Tibial artery (tissue), 4 donors: ENCODE measurements at regions not wholly inside any gene's neighbourhood (a gene's known extent, or its start where the extent isn't known, plus 50 kb on each side); places are given as distances from the start of the nearest gene placed in this dataset.

ENCODE experiments used
- DNase-seq, 2 donors: peaks; one replicate each; pipeline ENCODE4 v3.0.0-alpha.2; 2019
- H3K27ac ChIP-seq, 2 donors: fragments of 200-600 bp; sonication (generic) in 1 of 2; 1 replicate in 1 of 2; 2 replicates in 1 of 2; pipeline ENCODE4 v1.5.1; 2018 to 2019; ENCODE audit warnings: mild to moderate bottlenecking in 1 of 2
- H3K27me3 ChIP-seq, 2 donors: fragments of 200-600 bp; sonication (generic) in 1 of 2; one replicate each; pipeline versions ENCODE4 v1.5.1 to v1.6.0; 2016 to 2019
- H3K36me3 ChIP-seq, 3 donors: fragments of 200-600 bp; sonication (generic) in 2 of 3; one replicate each; pipeline ENCODE4 v1.5.1; 2016 to 2019; ENCODE audit warnings: mild to moderate bottlenecking in 2 of 3
- H3K4me1 ChIP-seq, 4 donors: fragments of 200-600 bp; sonication (generic) in 2 of 4; 1 replicate in 3 of 4; 2 replicates in 1 of 4; pipeline ENCODE4 v1.5.1; 2016 to 2019
- H3K4me3 ChIP-seq, 2 donors: fragments of 200-600 bp; sonication (generic) in 1 of 2; 1 replicate in 1 of 2; 2 replicates in 1 of 2; pipeline ENCODE4 v1.5.1; 2018 to 2019; ENCODE audit warnings: mild to moderate bottlenecking in 2 of 2
- H3K9me3 ChIP-seq, 3 donors: fragments of 200-600 bp; sonication (generic) in 1 of 3; one replicate each; pipeline ENCODE4 v1.5.1; 2016 to 2019
- CTCF ChIP-seq, 2 experiments: fragments of 200-600 bp in 1 of 2; fragments of 450-650 bp in 1 of 2; IDR thresholded peaks; one replicate each; pipeline ENCODE4 v1.5.1; 2017 to 2019; ENCODE audit warnings: antibody characterized with exemption in 2 of 2, mild to moderate bottlenecking in 1 of 2, moderate library complexity in 1 of 2
- intact Hi-C: fragments of 100-400 bp; cut with DNase I; formaldehyde crosslinking; loops from one replicate; pipeline ENCODE4 v1.15.0; 2023; ENCODE audit warnings: low total_unique reads

GRCh38 chr2:58545300-58546280, 304.5 kb upstream of the FANCL start:
- no peaks in the 10 kb centered on the region for H3K9me3 ChIP-seq
- no peak overlapping the region for H3K27ac ChIP-seq
- H3K4me3 ChIP-seq = no peak overlapping the region
- DNase-seq = no peak
- no peaks in the 10 kb centered on the region for H3K27me3 ChIP-seq
- intact Hi-C loops = no loop called here
- no peak for TF ChIP-seq CTCF (IDR thresholded peaks at IDR 0.05)
- no peaks in the 10 kb centered on the region for H3K36me3 ChIP-seq
- H3K4me1 ChIP-seq = no peaks in the 10 kb centered on the region

- no peak overlapping the region for H3K4me3 ChIP-seq
- H3K27ac ChIP-seq = no peak overlapping the region
- intact Hi-C loops = no loop called here
- no peaks in the 10 kb centered on the region for H3K36me3 ChIP-seq
- H3K27me3 ChIP-seq = no peaks in the 10 kb centered on the region
- TF ChIP-seq CTCF (IDR thresholded peaks at IDR 0.05) = no peak
- H3K4me1 ChIP-seq = no peaks in the 10 kb centered on the region
- H3K9me3 ChIP-seq = no peaks in the 10 kb centered on the region
- no peak for DNase-seq
Observed at GRCh38 chr2:58543442-58543841, 302.3 kb upstream of the FANCL start.

- H3K27me3 ChIP-seq = no peaks in the 10 kb centered on the region
- DNase-seq = no peak
Observed at GRCh38 chr2:58541511-58541910, 300.4 kb upstream of the FANCL start.

GRCh38 chr2:58540681-58541080, 299.6 kb upstream of the FANCL start:
- intact Hi-C loops = no loop called here
- no peak for DNase-seq
- Histone ChIP-seq H3K27ac (no peak overlapping the region), H3K27me3 (no peaks in the 10 kb centered on the region), H3K9me3 (no peaks in the 10 kb centered on the region), H3K4me1 (no peaks in the 10 kb centered on the region), H3K4me3 (no peak overlapping the region), H3K36me3 (no peaks in the 10 kb centered on the region)
- TF ChIP-seq CTCF (IDR thresholded peaks at IDR 0.05) = no peak

More at GRCh38 chr2:58541511-58541910, 300.4 kb upstream of the FANCL start:
- no peaks in the 10 kb centered on the region for H3K36me3 ChIP-seq
- H3K4me3 ChIP-seq = no peak overlapping the region
- intact Hi-C loops = no loop called here
- TF ChIP-seq CTCF (IDR thresholded peaks at IDR 0.05) = no peak
- H3K9me3 ChIP-seq = no peaks in the 10 kb centered on the region
- no peak overlapping the region for H3K27ac ChIP-seq
- H3K4me1 ChIP-seq = no peaks in the 10 kb centered on the region

- H3K36me3 ChIP-seq = no peaks in the 10 kb centered on the region
- H3K27ac ChIP-seq = no peak overlapping the region
- TF ChIP-seq CTCF (IDR thresholded peaks at IDR 0.05) = no peak
- no peaks in the 10 kb centered on the region for H3K27me3 ChIP-seq
- no peak overlapping the region for H3K4me3 ChIP-seq
- no peaks in the 10 kb centered on the region for H3K4me1 ChIP-seq
- intact Hi-C loops = no loop called here
- DNase-seq = no peak
- H3K9me3 ChIP-seq = no peaks in the 10 kb centered on the region
Observed at GRCh38 chr2:58539973-58540372, 298.8 kb upstream of the FANCL start.
